Astrocyte (in vitro differentiated cells and primary cell): ENCODE measurements at regions not wholly inside any gene's neighbourhood (a gene's known extent, or its start where the extent isn't known, plus 50 kb on each side); places are given as distances from the start of the nearest gene placed in this dataset.

Experiments used
- DNase-seq: peaks from one replicate; pipeline ENCODE4 v3.0.0-alpha.2; 2010; ENCODE audit warnings: low read depth
- FAIRE-seq: peaks from 2 replicates; lab custom pipeline; 2011; peaks lifted over from hg19 to GRCh38; lab: Jason Lieb, UNC
- H2AFZ ChIP-seq: 2 replicates; pipeline ENCODE4 v1.6.0; 2012; ENCODE audit warnings: low read depth, low read length, inconsistent platforms
- H3K27ac ChIP-seq: 2 replicates; pipeline ENCODE4 v1.5.1; 2011; ENCODE audit warnings: low read depth, low read length, inconsistent platforms
- H3K27me3 ChIP-seq: 2 replicates; pipeline ENCODE4 v1.6.0; 2011; ENCODE audit warnings: low read length, inconsistent platforms; ENCODE audit not compliant: insufficient read depth
- H3K36me3 ChIP-seq: 2 replicates; pipeline ENCODE4 v1.5.1; 2011; ENCODE audit warnings: low read length, inconsistent platforms; ENCODE audit not compliant: insufficient read depth
- H3K4me1 ChIP-seq: 2 replicates; pipeline ENCODE4 v1.5.1; 2011; ENCODE audit warnings: low read length, inconsistent platforms; ENCODE audit not compliant: insufficient read depth
- H3K4me2 ChIP-seq: 2 replicates; pipeline ENCODE4 v1.6.0; 2012; ENCODE audit warnings: low read length, inconsistent platforms
- H3K4me3 ChIP-seq: 2 replicates; pipeline ENCODE4 v1.5.1; 2011; ENCODE audit warnings: low read depth, mild to moderate bottlenecking, low read length, inconsistent platforms; ENCODE audit not compliant: insufficient read depth
- H3K79me2 ChIP-seq: 2 replicates; pipeline ENCODE4 v1.6.0; 2012; ENCODE audit warnings: mild to moderate bottlenecking, low read length, inconsistent platforms; ENCODE audit not compliant: insufficient read depth
- H3K9ac ChIP-seq: 2 replicates; pipeline ENCODE4 v1.6.0; 2012; ENCODE audit warnings: mild to moderate bottlenecking, low read length, inconsistent platforms
- H3K9me3 ChIP-seq: 2 replicates; pipeline ENCODE4 v1.5.1; 2012; ENCODE audit warnings: low read depth, mild to moderate bottlenecking, low read length, inconsistent platforms; ENCODE audit not compliant: insufficient read depth
- H4K20me1 ChIP-seq: 2 replicates; pipeline ENCODE4 v1.6.0; 2012; ENCODE audit warnings: low read length, inconsistent platforms; ENCODE audit not compliant: insufficient read depth
- H3K27ac Mint-ChIP-seq: one replicate; pipeline ENCODE4 v1.8.0; 2021; ENCODE audit warnings: mild to moderate bottlenecking, mixed read lengths; ENCODE audit not compliant: unreplicated experiment
- H3K27me3 Mint-ChIP-seq: one replicate; pipeline ENCODE4 v1.8.0; 2021; ENCODE audit warnings: low read depth, mixed read lengths; ENCODE audit not compliant: unreplicated experiment
- H3K36me3 Mint-ChIP-seq: one replicate; pipeline ENCODE4 v1.8.0; 2021; ENCODE audit warnings: low read depth, mixed read lengths; ENCODE audit not compliant: unreplicated experiment
- H3K4me1 Mint-ChIP-seq: one replicate; pipeline ENCODE4 v1.8.0; 2021; ENCODE audit warnings: low read depth, mixed read lengths; ENCODE audit not compliant: unreplicated experiment
- H3K4me3 Mint-ChIP-seq: one replicate; pipeline ENCODE4 v1.8.0; 2021; ENCODE audit warnings: mild to moderate bottlenecking, moderate library complexity, mixed read lengths; ENCODE audit not compliant: unreplicated experiment
- H3K9me3 Mint-ChIP-seq: one replicate; pipeline ENCODE4 v1.8.0; 2021; ENCODE audit warnings: mild to moderate bottlenecking, mixed read lengths; ENCODE audit not compliant: unreplicated experiment
- CTCF ChIP-seq: IDR thresholded peaks from 2 replicates; pipeline ENCODE4 v1.5.1; 2011; ENCODE audit warnings: low read depth, mild to moderate bottlenecking, inconsistent platforms, low read length, moderate library complexity; ENCODE audit not compliant: insufficient read depth
- EZH2 ChIP-seq: IDR thresholded peaks from 2 replicates; pipeline ENCODE4 v1.6.1; 2012; ENCODE audit warnings: mild to moderate bottlenecking, low read length, inconsistent platforms; ENCODE audit not compliant: insufficient read depth

GRCh38 chr7:155212301-155213015 is 85.2 kb upstream of the INSIG1 start:
- Histone ChIP-seq H3K4me3 (no peak overlapping the region), H3K4me2 (no peak overlapping the region), H3K36me3 (no peaks in the 10 kb centered on the region), H3K79me2 (no peaks in the 10 kb centered on the region), H3K9me3 (peaks cover 3% of the 10 kb centered on the region), H3K27me3 (no peaks in the 10 kb centered on the region), H4K20me1 (no peaks in the 10 kb centered on the region), H2AFZ (no peak overlapping the region), H3K9ac (no peak overlapping the region), H3K4me1 (peaks cover 33% of the 10 kb centered on the region), H3K27ac (no peak overlapping the region)
- Mint-ChIP-seq H3K36me3 (no peaks in the 10 kb centered on the region), H3K27me3 (no peaks in the 10 kb centered on the region), H3K4me1 (peaks cover 24% of the 10 kb centered on the region), H3K9me3 (peaks cover 3% of the 10 kb centered on the region), H3K27ac (peak overlapping the region; percentile 97), H3K4me3 (no peak overlapping the region)
- TF ChIP-seq EZH2 = no peak
- no peak for TF ChIP-seq CTCF
- DNase-seq (no peak), FAIRE-seq (no peak)

GRCh38 chr7:155213385-155213784 is 84.3 kb upstream of the INSIG1 start:
- Histone ChIP-seq H3K9ac (peak overlapping the region; percentile 38), H3K27me3 (no peaks in the 10 kb centered on the region), H3K36me3 (no peaks in the 10 kb centered on the region), H4K20me1 (no peaks in the 10 kb centered on the region), H3K79me2 (no peaks in the 10 kb centered on the region), H3K27ac (peak overlapping the region; percentile 48), H3K4me2 (peak overlapping the region; percentile 68), H3K9me3 (no peaks in the 10 kb centered on the region), H3K4me1 (peaks cover 33% of the 10 kb centered on the region), H2AFZ (peak overlapping the region; percentile 36), H3K4me3 (no peak overlapping the region)
- peaks cover 3% of the 10 kb centered on the region for H3K9me3 Mint-ChIP-seq
- peaks cover 24% of the 10 kb centered on the region for H3K4me1 Mint-ChIP-seq
- peak overlapping the region; percentile 97 for H3K27ac Mint-ChIP-seq
- no peak for TF ChIP-seq EZH2
- no peak for TF ChIP-seq CTCF
- H3K4me3 Mint-ChIP-seq = no peak overlapping the region
- H3K27me3 Mint-ChIP-seq = no peaks in the 10 kb centered on the region
- no peak for FAIRE-seq
- DNase-seq = peak; percentile 29
- H3K36me3 Mint-ChIP-seq = no peaks in the 10 kb centered on the region
